HG02970 (cell line): ENCODE measurements at regions not wholly inside any gene's neighbourhood (a gene's known extent, or its start where the extent isn't known, plus 50 kb on each side); places are given as distances from the start of the nearest gene placed in this dataset.

Source experiments
- ATAC-seq: cut with Tn5 transposase; IDR thresholded peaks from one replicate; pipeline ENCODE4 v1.9.1; 2021; ENCODE audit warnings: mild to moderate bottlenecking, moderate library complexity, moderate number of reproducible peaks; ENCODE audit not compliant: unreplicated experiment, low FRiP score

GRCh38 chr9:18421391-18421790, 52.6 kb upstream of the ADAMTSL1 start:
- ATAC-seq, result no peak

DNA sequence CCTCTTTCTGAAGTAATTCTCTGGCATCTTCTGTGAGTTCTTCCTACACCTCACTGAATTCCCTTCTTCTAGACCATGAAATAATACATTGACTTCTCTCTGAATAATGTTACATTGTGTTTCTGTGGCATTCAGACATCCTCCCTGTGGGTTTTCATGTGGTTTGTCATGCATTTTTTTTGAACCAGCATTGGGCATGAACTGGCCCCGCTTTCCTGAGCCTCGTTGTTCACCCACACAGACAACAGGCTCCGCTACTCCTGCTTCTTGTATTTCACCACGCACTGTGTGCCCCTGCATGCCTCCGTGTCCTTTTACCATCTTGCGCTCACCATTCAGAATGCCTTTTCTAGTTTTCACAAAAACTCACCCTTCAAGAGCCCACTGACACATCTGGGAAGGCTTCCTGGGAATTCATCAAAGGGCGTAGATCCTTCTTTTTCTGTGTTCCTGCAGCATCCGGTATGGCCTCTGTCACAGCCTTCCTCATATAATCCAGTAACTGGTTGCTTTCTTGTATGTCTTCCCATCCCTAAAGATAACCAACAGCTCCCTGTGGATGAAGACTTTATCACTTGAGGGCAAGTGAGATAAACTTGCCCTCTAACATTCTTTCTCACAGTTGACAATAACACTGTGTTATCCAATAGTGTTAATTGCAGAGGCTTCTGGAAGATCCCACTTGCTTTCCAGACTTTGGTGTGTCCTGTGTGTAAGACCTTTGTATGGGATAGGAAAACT, 51.5 kb upstream of the ADAMTSL1 start:
- ATAC-seq, result no peak

DNA sequence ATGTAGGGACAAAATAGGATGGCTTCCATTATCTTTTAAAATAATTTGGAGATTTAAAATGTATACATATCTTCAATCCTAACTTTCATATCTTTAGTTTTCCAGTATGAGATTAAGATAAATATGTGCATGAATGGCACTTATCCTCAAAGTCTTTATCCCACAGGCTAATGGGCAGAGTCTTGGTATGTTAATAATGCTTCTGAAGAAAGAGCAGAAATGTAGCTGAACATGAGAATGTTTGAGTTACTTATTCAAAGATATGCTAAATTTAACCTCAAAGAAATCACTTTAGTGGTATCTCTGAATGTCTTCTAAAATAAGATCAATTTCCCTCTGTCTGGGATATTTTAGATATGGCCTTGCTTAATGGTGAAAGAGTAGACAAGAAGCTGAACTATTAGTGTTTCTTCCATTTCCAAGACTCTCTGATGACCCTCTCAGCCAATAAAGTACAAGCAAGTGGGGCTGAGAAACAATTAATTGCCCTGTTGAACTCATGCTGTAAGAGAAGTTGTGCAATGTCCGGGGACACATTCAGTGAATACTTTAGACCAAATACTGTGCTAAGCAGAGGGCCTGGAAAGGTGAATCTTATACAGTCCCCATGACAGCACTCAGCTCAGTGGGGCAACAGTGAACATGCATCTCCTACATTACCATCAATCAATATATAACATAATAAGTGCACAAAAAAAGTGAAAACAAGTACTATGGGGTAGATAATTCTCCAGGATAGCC, 50.0 kb upstream of the ADAMTSL1 start:
- ATAC-seq, result no peak
